ENCODE measurements at regions not wholly inside any gene's neighbourhood (a gene's known extent, or its start where the extent isn't known, plus 50 kb on each side); places are given as distances from the start of the nearest gene placed in this dataset.

DNA sequence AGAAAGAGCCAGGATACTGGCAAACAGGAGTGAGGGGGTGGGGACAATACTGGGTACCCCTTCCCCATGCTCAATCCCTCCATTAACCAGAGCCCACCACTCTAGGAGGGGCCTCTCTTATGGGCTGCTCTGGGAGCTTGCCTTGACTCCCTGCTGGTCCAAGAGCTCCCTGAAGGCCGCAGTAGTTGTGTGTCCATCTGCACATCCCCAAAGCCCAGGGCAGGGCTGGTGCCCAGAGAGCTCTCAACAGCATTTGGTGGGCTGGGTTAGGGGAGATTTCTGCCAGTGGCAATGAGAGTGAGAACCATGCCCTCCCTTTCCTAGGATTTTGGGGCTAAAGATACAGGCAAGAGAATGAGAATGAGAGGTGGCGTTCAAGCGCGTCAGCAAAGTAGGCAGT lies 230.6 kb upstream of the PMEPA1 start:
- TF ChIP-seq, protein P1, sequence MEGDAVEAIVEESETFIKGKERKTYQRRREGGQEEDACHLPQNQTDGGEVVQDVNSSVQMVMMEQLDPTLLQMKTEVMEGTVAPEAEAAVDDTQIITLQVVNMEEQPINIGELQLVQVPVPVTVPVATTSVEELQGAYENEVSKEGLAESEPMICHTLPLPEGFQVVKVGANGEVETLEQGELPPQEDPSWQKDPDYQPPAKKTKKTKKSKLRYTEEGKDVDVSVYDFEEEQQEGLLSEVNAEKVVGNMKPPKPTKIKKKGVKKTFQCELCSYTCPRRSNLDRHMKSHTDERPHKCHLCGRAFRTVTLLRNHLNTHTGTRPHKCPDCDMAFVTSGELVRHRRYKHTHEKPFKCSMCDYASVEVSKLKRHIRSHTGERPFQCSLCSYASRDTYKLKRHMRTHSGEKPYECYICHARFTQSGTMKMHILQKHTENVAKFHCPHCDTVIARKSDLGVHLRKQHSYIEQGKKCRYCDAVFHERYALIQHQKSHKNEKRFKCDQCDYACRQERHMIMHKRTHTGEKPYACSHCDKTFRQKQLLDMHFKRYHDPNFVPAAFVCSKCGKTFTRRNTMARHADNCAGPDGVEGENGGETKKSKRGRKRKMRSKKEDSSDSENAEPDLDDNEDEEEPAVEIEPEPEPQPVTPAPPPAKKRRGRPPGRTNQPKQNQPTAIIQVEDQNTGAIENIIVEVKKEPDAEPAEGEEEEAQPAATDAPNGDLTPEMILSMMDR (IDR thresholded peaks at IDR 0.05; ENCODE audit: control extremely low read depth in 1 of 3, insufficient read depth in 1 of 3, low read depth in 1 of 3, low read length in 3 of 3), result no peak
- TF ChIP-seq NRF1 (IDR thresholded peaks at IDR 0.05; ENCODE audit: low read depth, low read length) (no peak), ZNF274 (IDR thresholded peaks at IDR 0.05; ENCODE audit: borderline replicate concordance, extremely low read depth, low read length) (no peak), EZH2 (IDR thresholded peaks at IDR 0.05; ENCODE audit: low read depth, low read length, severe bottlenecking) (no peak), JUN (IDR thresholded peaks at IDR 0.05; ENCODE audit: low read depth, low read length) (no peak), SP4 (IDR thresholded peaks at IDR 0.05; ENCODE audit: low read length) (no peak), FOSL1 (IDR thresholded peaks at IDR 0.05; ENCODE audit: insufficient read depth, low read depth, low read length) (no peak), POLR2AphosphoS5 (IDR thresholded peaks at IDR 0.05; ENCODE audit: low read depth, low read length) (no peak), CEBPB (IDR thresholded peaks at IDR 0.05; ENCODE audit: low read depth, low read length) (no peak), POLR2A (IDR thresholded peaks at IDR 0.05; ENCODE audit: control extremely low read depth in 1 of 2, low read depth in 2 of 2, low read length in 2 of 2) (no peak)
- TF ChIP-seq, protein P2, sequence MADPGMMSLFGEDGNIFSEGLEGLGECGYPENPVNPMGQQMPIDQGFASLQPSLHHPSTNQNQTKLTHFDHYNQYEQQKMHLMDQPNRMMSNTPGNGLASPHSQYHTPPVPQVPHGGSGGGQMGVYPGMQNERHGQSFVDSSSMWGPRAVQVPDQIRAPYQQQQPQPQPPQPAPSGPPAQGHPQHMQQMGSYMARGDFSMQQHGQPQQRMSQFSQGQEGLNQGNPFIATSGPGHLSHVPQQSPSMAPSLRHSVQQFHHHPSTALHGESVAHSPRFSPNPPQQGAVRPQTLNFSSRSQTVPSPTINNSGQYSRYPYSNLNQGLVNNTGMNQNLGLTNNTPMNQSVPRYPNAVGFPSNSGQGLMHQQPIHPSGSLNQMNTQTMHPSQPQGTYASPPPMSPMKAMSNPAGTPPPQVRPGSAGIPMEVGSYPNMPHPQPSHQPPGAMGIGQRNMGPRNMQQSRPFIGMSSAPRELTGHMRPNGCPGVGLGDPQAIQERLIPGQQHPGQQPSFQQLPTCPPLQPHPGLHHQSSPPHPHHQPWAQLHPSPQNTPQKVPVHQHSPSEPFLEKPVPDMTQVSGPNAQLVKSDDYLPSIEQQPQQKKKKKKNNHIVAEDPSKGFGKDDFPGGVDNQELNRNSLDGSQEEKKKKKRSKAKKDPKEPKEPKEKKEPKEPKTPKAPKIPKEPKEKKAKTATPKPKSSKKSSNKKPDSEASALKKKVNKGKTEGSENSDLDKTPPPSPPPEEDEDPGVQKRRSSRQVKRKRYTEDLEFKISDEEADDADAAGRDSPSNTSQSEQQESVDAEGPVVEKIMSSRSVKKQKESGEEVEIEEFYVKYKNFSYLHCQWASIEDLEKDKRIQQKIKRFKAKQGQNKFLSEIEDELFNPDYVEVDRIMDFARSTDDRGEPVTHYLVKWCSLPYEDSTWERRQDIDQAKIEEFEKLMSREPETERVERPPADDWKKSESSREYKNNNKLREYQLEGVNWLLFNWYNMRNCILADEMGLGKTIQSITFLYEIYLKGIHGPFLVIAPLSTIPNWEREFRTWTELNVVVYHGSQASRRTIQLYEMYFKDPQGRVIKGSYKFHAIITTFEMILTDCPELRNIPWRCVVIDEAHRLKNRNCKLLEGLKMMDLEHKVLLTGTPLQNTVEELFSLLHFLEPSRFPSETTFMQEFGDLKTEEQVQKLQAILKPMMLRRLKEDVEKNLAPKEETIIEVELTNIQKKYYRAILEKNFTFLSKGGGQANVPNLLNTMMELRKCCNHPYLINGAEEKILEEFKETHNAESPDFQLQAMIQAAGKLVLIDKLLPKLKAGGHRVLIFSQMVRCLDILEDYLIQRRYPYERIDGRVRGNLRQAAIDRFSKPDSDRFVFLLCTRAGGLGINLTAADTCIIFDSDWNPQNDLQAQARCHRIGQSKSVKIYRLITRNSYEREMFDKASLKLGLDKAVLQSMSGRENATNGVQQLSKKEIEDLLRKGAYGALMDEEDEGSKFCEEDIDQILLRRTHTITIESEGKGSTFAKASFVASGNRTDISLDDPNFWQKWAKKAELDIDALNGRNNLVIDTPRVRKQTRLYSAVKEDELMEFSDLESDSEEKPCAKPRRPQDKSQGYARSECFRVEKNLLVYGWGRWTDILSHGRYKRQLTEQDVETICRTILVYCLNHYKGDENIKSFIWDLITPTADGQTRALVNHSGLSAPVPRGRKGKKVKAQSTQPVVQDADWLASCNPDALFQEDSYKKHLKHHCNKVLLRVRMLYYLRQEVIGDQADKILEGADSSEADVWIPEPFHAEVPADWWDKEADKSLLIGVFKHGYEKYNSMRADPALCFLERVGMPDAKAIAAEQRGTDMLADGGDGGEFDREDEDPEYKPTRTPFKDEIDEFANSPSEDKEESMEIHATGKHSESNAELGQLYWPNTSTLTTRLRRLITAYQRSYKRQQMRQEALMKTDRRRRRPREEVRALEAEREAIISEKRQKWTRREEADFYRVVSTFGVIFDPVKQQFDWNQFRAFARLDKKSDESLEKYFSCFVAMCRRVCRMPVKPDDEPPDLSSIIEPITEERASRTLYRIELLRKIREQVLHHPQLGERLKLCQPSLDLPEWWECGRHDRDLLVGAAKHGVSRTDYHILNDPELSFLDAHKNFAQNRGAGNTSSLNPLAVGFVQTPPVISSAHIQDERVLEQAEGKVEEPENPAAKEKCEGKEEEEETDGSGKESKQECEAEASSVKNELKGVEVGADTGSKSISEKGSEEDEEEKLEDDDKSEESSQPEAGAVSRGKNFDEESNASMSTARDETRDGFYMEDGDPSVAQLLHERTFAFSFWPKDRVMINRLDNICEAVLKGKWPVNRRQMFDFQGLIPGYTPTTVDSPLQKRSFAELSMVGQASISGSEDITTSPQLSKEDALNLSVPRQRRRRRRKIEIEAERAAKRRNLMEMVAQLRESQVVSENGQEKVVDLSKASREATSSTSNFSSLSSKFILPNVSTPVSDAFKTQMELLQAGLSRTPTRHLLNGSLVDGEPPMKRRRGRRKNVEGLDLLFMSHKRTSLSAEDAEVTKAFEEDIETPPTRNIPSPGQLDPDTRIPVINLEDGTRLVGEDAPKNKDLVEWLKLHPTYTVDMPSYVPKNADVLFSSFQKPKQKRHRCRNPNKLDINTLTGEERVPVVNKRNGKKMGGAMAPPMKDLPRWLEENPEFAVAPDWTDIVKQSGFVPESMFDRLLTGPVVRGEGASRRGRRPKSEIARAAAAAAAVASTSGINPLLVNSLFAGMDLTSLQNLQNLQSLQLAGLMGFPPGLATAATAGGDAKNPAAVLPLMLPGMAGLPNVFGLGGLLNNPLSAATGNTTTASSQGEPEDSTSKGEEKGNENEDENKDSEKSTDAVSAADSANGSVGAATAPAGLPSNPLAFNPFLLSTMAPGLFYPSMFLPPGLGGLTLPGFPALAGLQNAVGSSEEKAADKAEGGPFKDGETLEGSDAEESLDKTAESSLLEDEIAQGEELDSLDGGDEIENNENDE (IDR thresholded peaks at IDR 0.05; ENCODE audit: insufficient replicate concordance, low read length), result no peak
- TF ChIP-seq, protein P3, sequence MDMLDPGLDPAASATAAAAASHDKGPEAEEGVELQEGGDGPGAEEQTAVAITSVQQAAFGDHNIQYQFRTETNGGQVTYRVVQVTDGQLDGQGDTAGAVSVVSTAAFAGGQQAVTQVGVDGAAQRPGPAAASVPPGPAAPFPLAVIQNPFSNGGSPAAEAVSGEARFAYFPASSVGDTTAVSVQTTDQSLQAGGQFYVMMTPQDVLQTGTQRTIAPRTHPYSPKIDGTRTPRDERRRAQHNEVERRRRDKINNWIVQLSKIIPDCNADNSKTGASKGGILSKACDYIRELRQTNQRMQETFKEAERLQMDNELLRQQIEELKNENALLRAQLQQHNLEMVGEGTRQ (IDR thresholded peaks at IDR 0.05; ENCODE audit: low read length), result no peak

All from H1 (cell line).